ENCODE measurements at regions not wholly inside any gene's neighbourhood (a gene's known extent, or its start where the extent isn't known, plus 50 kb on each side); places are given as distances from the start of the nearest gene placed in this dataset.

- TF ChIP-seq POLR2A (IDR thresholded peaks at IDR 0.05) (no peak), CTCF (IDR thresholded peaks at IDR 0.05) (no peak)
- intact Hi-C loops (cut with DNase I) = no loop called here
- H3K27ac ChIP-seq = no peak overlapping the region
Measured at GRCh38 chr10:90205340-90205739, 503.9 kb downstream of the KIF20B start.

GRCh38 chr10:90213346-90213745 is 512.0 kb downstream of the KIF20B start:
- intact Hi-C loops (cut with DNase I) = no loop called here

More at GRCh38 chr10:90205340-90205739, 503.9 kb downstream of the KIF20B start:
- no peaks in the 10 kb centered on the region for H3K36me3 ChIP-seq
- no peak for DNase-seq
- no peak overlapping the region for H3K4me3 ChIP-seq
- H3K4me1 ChIP-seq = no peaks in the 10 kb centered on the region
- no peaks in the 10 kb centered on the region for H3K27me3 ChIP-seq
- ATAC-seq = no peak
- 77% methylated on average over 3 of the region's 3 CpGs for WGBS (ENCODE audit: insufficient coverage, low coverage, low lambda C conversion rate, missing lambda C conversion rate)
- H3K9me3 ChIP-seq = no peaks in the 10 kb centered on the region

GRCh38 chr10:90218846-90219245 is 517.5 kb downstream of the KIF20B start:
- H3K9me3 ChIP-seq = no peaks in the 10 kb centered on the region
- no peaks in the 10 kb centered on the region for H3K27me3 ChIP-seq
- H3K4me3 ChIP-seq = no peak overlapping the region
- intact Hi-C loops (cut with DNase I) = no loop called here
- DNase-seq (no peak), ATAC-seq (no peak)
- no peaks in the 10 kb centered on the region for H3K36me3 ChIP-seq
- TF ChIP-seq CTCF (IDR thresholded peaks at IDR 0.05) (no peak), POLR2A (IDR thresholded peaks at IDR 0.05) (no peak)
- H3K27ac ChIP-seq = no peak overlapping the region
- no peaks in the 10 kb centered on the region for H3K4me1 ChIP-seq

More at GRCh38 chr10:90213346-90213745, 512.0 kb downstream of the KIF20B start:
- Histone ChIP-seq H3K27ac (no peak overlapping the region), H3K36me3 (no peaks in the 10 kb centered on the region), H3K27me3 (no peaks in the 10 kb centered on the region), H3K4me3 (no peak overlapping the region), H3K9me3 (no peaks in the 10 kb centered on the region), H3K4me1 (no peaks in the 10 kb centered on the region)
- ATAC-seq = no peak
- TF ChIP-seq POLR2A (IDR thresholded peaks at IDR 0.05) (no peak), CTCF (IDR thresholded peaks at IDR 0.05) (no peak)
- no peak for DNase-seq
- 70% methylated on average over 2 of the region's 2 CpGs for WGBS (ENCODE audit: insufficient coverage, low coverage, low lambda C conversion rate, missing lambda C conversion rate)

GRCh38 chr10:90222372-90222771 is 521.0 kb downstream of the KIF20B start:
- no peak overlapping the region for H3K27ac ChIP-seq
- H3K9me3 ChIP-seq = no peaks in the 10 kb centered on the region
- ATAC-seq (no peak), DNase-seq (no peak)
- no peak overlapping the region for H3K4me3 ChIP-seq
- no peaks in the 10 kb centered on the region for H3K27me3 ChIP-seq
- intact Hi-C loops (cut with DNase I) = no loop called here
- TF ChIP-seq CTCF (IDR thresholded peaks at IDR 0.05) (no peak), POLR2A (IDR thresholded peaks at IDR 0.05) (no peak)
- 32% methylated on average over 4 of the region's 4 CpGs for WGBS (ENCODE audit: insufficient coverage, low coverage, low lambda C conversion rate, missing lambda C conversion rate)
- no peaks in the 10 kb centered on the region for H3K36me3 ChIP-seq
- no peaks in the 10 kb centered on the region for H3K4me1 ChIP-seq

- TF ChIP-seq CTCF (IDR thresholded peaks at IDR 0.05) (no peak), POLR2A (IDR thresholded peaks at IDR 0.05) (no peak)
- no peak for ATAC-seq
- Histone ChIP-seq H3K9me3 (no peaks in the 10 kb centered on the region), H3K27ac (no peak overlapping the region), H3K4me3 (no peak overlapping the region), H3K4me1 (no peaks in the 10 kb centered on the region), H3K36me3 (no peaks in the 10 kb centered on the region), H3K27me3 (no peaks in the 10 kb centered on the region)
- intact Hi-C loops (cut with DNase I) = no loop called here
- 46% methylated on average over 5 of the region's 5 CpGs for WGBS (ENCODE audit: insufficient coverage, low coverage, low lambda C conversion rate, missing lambda C conversion rate)
- DNase-seq = no peak
Measured at GRCh38 chr10:90222939-90223338, 521.5 kb downstream of the KIF20B start.
